DMS 273 (cell line): ENCODE measurements at regions not wholly inside any gene's neighbourhood (a gene's known extent, or its start where the extent isn't known, plus 50 kb on each side); places are given as distances from the start of the nearest gene placed in this dataset.

Experiments
- DNase-seq: peaks from one replicate; lab custom pipeline; 2025; ENCODE audit not compliant: unreplicated experiment; lab: John Stamatoyannopoulos, UW

GRCh38 chr1:219358080-219358479 is 184.4 kb downstream of the LYPLAL1 start:
- no peak for DNase-seq

DNA sequence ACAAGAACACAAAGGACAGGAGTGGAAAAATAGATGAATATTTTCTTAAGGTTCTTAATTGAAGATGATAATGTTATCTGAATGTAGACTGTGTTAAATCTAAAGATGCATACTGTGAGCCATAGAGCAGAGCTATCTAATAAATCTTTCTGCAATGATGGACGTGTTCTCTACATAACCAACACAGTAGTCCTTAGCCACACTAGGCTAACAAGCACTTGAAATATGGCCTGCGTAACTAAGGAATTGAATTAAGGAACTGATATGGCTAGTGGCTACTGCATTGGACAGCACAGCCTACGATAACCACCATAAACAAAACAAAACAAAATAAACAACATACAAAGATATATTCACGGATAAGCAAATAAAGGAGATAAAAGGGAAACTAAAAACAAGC is 181.3 kb downstream of the LYPLAL1 start:
- DNase-seq, result no peak

GRCh38 chr1:219352961-219353651 is 179.4 kb downstream of the LYPLAL1 start:
- DNase-seq, result no peak

DNA sequence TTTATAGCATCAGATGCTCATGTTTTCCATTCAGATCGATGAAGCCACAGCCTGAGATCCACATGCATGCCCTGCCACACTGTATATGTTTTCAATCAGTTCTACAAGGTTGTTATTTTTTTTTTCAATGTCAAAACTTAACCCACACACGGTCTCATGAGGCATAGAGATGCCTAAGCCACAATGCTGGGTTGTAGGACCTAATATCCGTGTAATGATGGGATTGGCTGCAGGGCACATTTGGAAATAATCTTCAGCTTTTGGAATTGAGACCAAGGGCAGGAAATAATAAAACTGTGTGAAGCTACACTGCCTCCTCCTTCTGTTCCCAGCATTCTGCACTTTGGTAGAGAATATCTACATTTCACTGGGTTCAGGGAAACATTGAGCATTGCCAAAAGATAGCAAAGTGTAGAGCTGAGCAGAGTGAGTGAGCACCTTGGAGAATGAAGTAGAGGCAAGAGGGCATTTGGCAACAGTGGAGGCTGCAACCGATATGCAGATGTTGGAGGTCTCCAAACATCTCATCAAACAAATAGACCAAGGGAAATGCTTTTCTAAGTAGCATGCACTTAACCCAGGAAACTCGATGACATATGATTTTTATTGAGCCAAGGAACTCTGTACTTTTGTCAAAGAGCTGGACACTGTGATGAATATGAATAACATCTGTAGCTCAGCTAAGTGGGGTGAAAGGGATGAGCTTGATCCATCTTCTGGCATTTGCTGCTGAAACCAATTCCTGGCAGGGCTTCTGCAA is 176.7 kb downstream of the LYPLAL1 start:
- DNase-seq, result no peak

GRCh38 chr1:219347921-219348391 is 174.3 kb downstream of the LYPLAL1 start:
- DNase-seq, result peak; percentile 12

DNA sequence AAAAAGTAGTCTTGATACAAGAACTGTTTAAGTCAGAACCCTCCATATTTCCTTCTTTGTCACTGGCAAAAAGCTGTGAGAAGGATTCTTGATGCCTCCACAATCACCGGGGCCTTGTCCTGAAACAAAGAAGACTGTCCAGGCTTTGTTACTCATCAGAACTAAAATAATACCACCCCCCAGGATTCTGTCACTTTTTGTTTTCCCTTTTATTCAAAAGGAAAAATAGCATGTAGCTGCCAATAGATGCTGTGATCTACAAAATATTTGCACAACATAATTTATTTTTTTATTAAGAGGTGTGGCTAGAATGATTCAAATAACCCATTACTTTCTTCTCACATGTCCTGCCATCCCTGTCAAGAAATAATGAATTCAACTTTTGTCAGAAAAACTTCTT is 173.7 kb downstream of the LYPLAL1 start:
- no peak for DNase-seq

GRCh38 chr1:219345953-219346352 is 172.3 kb downstream of the LYPLAL1 start:
- DNase-seq, result no peak

DNA sequence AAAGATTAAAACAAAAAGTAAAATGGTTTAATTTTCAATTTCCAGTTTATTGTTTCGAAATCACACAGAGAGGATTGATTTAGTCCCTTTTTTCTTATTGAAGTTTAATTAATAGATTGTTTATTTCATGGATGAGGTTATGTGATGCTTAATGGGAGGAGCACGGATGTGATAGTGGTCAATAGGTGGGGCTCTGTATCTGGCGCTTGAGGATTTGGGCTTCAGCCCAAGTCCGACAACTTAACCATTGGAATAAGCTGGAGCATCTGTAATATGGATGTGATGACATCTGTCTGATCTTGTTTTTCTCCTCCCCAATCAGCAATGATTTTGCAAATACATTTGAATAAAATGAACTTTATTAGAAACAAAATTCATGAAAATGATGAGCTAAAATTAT is 169.2 kb downstream of the LYPLAL1 start:
- DNase-seq, result no peak

- no peak for DNase-seq
These were observed 167.1 kb downstream of the LYPLAL1 start for GRCh38 chr1:219340796-219341195.

- DNase-seq, result no peak
These were observed 165.8 kb downstream of the LYPLAL1 start for GRCh38 chr1:219339466-219339865.

- no peak for DNase-seq
These were observed 163.9 kb downstream of the LYPLAL1 start for GRCh38 chr1:219337588-219337987.

DNA sequence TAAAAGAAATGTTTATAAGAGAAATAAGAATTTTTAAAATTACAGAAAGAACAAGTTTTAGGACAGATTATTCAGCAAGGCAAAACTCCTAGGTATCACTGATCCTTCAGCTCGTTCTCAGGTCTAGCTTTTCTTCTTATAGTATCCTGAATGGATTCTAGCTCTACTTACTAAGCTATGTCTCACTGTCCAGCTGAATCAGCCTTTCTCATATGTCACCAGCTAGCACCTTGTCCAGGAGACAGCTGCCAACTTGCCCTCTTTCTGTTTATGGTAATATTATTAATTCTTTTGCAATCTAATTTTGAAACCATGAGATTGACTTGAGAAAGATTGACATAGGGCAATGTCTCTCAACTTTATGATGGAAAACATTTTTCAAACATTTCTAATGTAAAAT is 159.9 kb downstream of the LYPLAL1 start:
- no peak for DNase-seq

- DNase-seq, result no peak
These were observed 157.7 kb downstream of the LYPLAL1 start for GRCh38 chr1:219331424-219331823.

DNA sequence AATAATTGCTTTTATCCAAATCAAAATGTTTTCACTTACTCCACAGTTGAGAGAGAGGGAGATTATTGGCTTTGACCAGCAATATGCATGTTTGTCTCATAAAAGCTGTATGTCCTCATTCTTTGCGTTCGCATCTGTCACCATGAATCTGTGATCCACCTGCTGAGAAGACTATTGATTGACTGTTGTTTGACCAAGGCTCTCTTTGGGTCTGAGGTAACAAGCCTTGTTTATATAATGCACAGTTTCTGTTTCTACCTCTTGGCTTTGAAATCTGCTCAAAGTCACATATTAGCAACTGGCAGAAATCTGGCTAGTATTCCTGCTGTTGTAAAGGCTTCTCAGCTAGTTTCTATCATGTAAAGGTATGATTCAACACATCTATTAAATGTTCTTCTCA is 157.0 kb downstream of the LYPLAL1 start:
- DNase-seq, result no peak

- DNase-seq, result no peak
These were observed 156.3 kb downstream of the LYPLAL1 start for GRCh38 chr1:219330001-219330400.

- no peak for DNase-seq
These were observed 155.9 kb downstream of the LYPLAL1 start for GRCh38 chr1:219329578-219329977.

DNA sequence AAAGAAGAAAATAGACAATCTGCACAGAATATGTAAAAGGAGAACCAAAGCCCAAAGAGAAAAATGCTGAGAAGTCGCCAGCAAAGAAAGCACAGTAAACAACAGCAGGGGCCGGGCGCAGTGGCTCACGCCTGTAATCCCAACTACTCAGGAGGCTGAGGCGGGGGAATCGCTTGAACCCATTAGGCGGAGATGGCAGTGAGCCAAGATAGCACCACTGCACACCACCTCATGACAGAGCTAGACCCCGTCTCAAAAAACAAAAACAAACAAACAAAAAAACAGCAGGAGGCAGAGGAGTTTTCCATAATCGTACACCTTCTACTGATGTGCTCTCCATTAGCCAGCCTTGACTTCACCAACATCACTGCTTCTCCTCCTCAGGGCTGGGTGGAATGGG is 153.2 kb downstream of the LYPLAL1 start:
- DNase-seq, result no peak

DNA sequence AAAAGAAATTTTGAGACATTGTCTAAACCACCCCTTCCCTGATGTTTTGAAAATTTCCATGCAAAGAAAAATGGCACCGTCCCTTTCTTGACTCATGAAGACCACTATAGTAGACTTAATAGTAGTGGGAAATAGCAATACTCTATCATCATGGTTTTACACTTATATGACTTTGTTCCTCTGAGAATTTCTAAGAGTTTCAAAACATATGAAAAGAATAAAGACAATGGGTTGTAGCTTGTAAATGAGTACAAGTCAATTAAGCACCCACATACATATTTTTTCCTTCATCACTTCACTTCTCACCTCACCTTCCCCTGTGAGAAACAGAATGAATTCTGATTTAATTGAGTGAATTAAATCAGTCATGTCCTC is 151.7 kb downstream of the LYPLAL1 start:
- DNase-seq, result no peak

DNA sequence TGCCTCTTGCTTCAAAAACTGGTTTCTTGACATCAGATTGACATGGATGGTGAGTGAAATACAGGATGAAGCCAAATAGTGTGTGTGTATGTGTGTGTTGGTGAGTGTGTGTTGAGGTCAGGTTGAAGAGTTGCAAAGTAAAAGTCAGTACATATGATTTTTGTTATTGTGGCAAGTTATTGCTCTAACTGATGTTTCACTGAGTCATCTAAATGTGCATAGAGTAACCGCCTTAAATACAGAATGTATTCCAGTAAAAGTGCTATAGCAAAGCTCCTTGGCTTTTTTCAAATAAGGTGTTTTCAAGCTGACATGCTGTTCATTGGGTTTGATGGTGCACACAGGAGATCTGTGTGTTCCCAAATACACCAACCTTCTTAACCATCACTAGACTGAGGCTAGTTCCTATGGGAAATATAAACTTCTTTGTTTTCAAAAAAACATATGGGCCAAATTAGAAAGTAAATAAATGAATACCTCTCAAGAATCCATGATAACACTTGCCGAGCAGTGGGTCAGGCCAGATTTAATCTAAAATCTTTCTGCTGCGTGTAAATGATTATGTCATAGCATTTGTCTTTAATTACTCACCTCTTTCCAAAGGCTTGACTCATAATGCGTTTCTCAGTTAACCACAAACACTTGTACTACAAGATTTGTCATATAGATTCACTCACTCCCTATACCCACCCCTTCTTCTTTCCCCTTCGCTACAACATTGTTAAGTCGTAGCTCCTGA is 151.1 kb downstream of the LYPLAL1 start:
- DNase-seq, result peak; percentile 22

GRCh38 chr1:219324171-219324570 is 150.5 kb downstream of the LYPLAL1 start:
- DNase-seq, result peak; percentile 42

- DNase-seq, result peak; percentile 54
These were observed 149.7 kb downstream of the LYPLAL1 start for GRCh38 chr1:219323426-219323825.

DNA sequence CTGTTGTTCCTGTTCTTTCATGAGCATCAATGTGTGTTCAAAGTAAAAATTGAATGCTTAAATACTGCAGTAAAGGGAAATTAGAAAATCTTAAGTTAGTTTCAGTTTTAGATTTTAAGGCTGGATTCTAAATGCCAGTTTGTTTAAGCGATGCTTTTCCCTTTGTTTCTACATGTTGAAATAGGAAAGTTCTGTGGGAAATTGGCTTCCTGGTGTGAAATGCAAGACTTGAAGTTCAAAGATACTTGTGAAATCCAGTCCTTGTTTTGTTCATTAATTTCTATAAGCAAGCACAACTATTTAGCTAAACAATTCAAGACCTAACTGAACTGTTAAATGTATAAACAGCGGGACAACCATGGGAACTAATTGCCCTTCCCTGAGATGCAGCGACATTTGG is 149.1 kb downstream of the LYPLAL1 start:
- no peak for DNase-seq
